Astrocyte (in vitro differentiated cells and primary cell): ENCODE measurements at regions not wholly inside any gene's neighbourhood (a gene's known extent, or its start where the extent isn't known, plus 50 kb on each side); places are given as distances from the start of the nearest gene placed in this dataset.
"Not testable (repeated sequence)": the region's sequence is repeated elsewhere in the genome, so short reads cannot be mapped to it uniquely, and the experiment has no call there.

Source experiments
- DNase-seq: peaks from one replicate; pipeline ENCODE4 v3.0.0-alpha.2; 2010; ENCODE audit warnings: low read depth
- FAIRE-seq: peaks from 2 replicates; lab custom pipeline; 2011; peaks lifted over from hg19 to GRCh38; lab: Jason Lieb, UNC
- H2AFZ ChIP-seq: 2 replicates; pipeline ENCODE4 v1.6.0; 2012; ENCODE audit warnings: low read depth, low read length, inconsistent platforms
- H3K27ac ChIP-seq: 2 replicates; pipeline ENCODE4 v1.5.1; 2011; ENCODE audit warnings: low read depth, low read length, inconsistent platforms
- H3K27me3 ChIP-seq: 2 replicates; pipeline ENCODE4 v1.6.0; 2011; ENCODE audit warnings: low read length, inconsistent platforms; ENCODE audit not compliant: insufficient read depth
- H3K36me3 ChIP-seq: 2 replicates; pipeline ENCODE4 v1.5.1; 2011; ENCODE audit warnings: low read length, inconsistent platforms; ENCODE audit not compliant: insufficient read depth
- H3K4me1 ChIP-seq: 2 replicates; pipeline ENCODE4 v1.5.1; 2011; ENCODE audit warnings: low read length, inconsistent platforms; ENCODE audit not compliant: insufficient read depth
- H3K4me2 ChIP-seq: 2 replicates; pipeline ENCODE4 v1.6.0; 2012; ENCODE audit warnings: low read length, inconsistent platforms
- H3K4me3 ChIP-seq: 2 replicates; pipeline ENCODE4 v1.5.1; 2011; ENCODE audit warnings: low read depth, mild to moderate bottlenecking, low read length, inconsistent platforms; ENCODE audit not compliant: insufficient read depth
- H3K79me2 ChIP-seq: 2 replicates; pipeline ENCODE4 v1.6.0; 2012; ENCODE audit warnings: mild to moderate bottlenecking, low read length, inconsistent platforms; ENCODE audit not compliant: insufficient read depth
- H3K9ac ChIP-seq: 2 replicates; pipeline ENCODE4 v1.6.0; 2012; ENCODE audit warnings: mild to moderate bottlenecking, low read length, inconsistent platforms
- H3K9me3 ChIP-seq: 2 replicates; pipeline ENCODE4 v1.5.1; 2012; ENCODE audit warnings: low read depth, mild to moderate bottlenecking, low read length, inconsistent platforms; ENCODE audit not compliant: insufficient read depth
- H4K20me1 ChIP-seq: 2 replicates; pipeline ENCODE4 v1.6.0; 2012; ENCODE audit warnings: low read length, inconsistent platforms; ENCODE audit not compliant: insufficient read depth
- H3K27ac Mint-ChIP-seq: one replicate; pipeline ENCODE4 v1.8.0; 2021; ENCODE audit warnings: mild to moderate bottlenecking, mixed read lengths; ENCODE audit not compliant: unreplicated experiment
- H3K27me3 Mint-ChIP-seq: one replicate; pipeline ENCODE4 v1.8.0; 2021; ENCODE audit warnings: low read depth, mixed read lengths; ENCODE audit not compliant: unreplicated experiment
- H3K36me3 Mint-ChIP-seq: one replicate; pipeline ENCODE4 v1.8.0; 2021; ENCODE audit warnings: low read depth, mixed read lengths; ENCODE audit not compliant: unreplicated experiment
- H3K4me1 Mint-ChIP-seq: one replicate; pipeline ENCODE4 v1.8.0; 2021; ENCODE audit warnings: low read depth, mixed read lengths; ENCODE audit not compliant: unreplicated experiment
- H3K4me3 Mint-ChIP-seq: one replicate; pipeline ENCODE4 v1.8.0; 2021; ENCODE audit warnings: mild to moderate bottlenecking, moderate library complexity, mixed read lengths; ENCODE audit not compliant: unreplicated experiment
- H3K9me3 Mint-ChIP-seq: one replicate; pipeline ENCODE4 v1.8.0; 2021; ENCODE audit warnings: mild to moderate bottlenecking, mixed read lengths; ENCODE audit not compliant: unreplicated experiment
- CTCF ChIP-seq: IDR thresholded peaks from 2 replicates; pipeline ENCODE4 v1.5.1; 2011; ENCODE audit warnings: low read depth, mild to moderate bottlenecking, inconsistent platforms, low read length, moderate library complexity; ENCODE audit not compliant: insufficient read depth
- EZH2 ChIP-seq: IDR thresholded peaks from 2 replicates; pipeline ENCODE4 v1.6.1; 2012; ENCODE audit warnings: mild to moderate bottlenecking, low read length, inconsistent platforms; ENCODE audit not compliant: insufficient read depth

- no peaks in the 10 kb centered on the region for H3K36me3 ChIP-seq
These were observed 644.4 kb downstream of the TBC1D22A start for GRCh38 chr22:47406896-47407295.

DNA sequence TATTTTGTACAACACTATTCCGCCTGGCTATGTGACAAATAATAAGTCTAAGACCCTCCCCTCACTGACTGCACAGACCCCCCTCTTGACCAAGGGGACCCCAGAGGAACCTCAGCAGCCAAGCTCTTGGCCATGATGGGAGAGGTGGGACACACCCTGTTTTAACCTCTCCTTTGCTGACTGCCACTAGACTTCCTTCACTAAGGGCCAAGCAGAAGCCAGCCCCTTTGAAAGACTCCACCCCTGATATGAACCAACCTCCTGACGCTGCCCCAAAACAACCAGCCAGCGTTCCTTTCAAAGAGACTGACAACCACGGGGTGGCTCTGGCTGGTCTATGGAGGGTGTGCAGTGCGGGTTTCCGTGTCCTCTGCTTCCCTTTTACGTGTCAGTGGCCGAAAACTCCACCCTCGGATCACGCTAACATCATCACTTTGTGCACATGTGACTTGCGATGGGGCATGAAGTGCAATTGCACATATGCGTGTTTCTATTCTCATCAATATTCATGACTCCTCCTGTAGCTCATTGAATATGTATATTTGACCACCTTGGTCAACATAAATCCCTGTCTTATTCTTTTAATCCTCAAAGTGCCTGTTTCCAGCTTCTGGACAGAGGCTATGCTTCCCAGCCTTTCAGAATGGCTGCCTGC is 643.9 kb downstream of the TBC1D22A start:
- Histone ChIP-seq H2AFZ (no peak overlapping the region), H3K9me3 (no peaks in the 10 kb centered on the region), H3K36me3 (no peaks in the 10 kb centered on the region), H3K27ac (no peak overlapping the region), H3K9ac (no peak overlapping the region), H3K4me3 (no peak overlapping the region), H3K4me1 (no peaks in the 10 kb centered on the region), H3K4me2 (no peak overlapping the region), H3K27me3 (no peaks in the 10 kb centered on the region), H3K79me2 (no peaks in the 10 kb centered on the region), H4K20me1 (no peaks in the 10 kb centered on the region)
- H3K27ac Mint-ChIP-seq: no peak overlapping the region
- H3K36me3 Mint-ChIP-seq: peaks cover 2% of the 10 kb centered on the region
- no peak for FAIRE-seq
- TF ChIP-seq CTCF (no peak), EZH2 (no peak)
- H3K4me1 Mint-ChIP-seq: no peaks in the 10 kb centered on the region
- no peak overlapping the region for H3K4me3 Mint-ChIP-seq
- DNase-seq: no peak
- peaks cover 2% of the 10 kb centered on the region for H3K27me3 Mint-ChIP-seq
- H3K9me3 Mint-ChIP-seq: peaks cover 32% of the 10 kb centered on the region

More at GRCh38 chr22:47406896-47407295, 644.4 kb downstream of the TBC1D22A start:
- H2AFZ ChIP-seq: no peak overlapping the region
- Mint-ChIP-seq H3K4me1 (no peaks in the 10 kb centered on the region), H3K27ac (no peak overlapping the region), H3K36me3 (peaks cover 2% of the 10 kb centered on the region), H3K9me3 (peaks cover 31% of the 10 kb centered on the region), H3K27me3 (peaks cover 2% of the 10 kb centered on the region), H3K4me3 (no peak overlapping the region)
- no peak overlapping the region for H3K9ac ChIP-seq
- H4K20me1 ChIP-seq: no peaks in the 10 kb centered on the region
- no peaks in the 10 kb centered on the region for H3K79me2 ChIP-seq
- H3K9me3 ChIP-seq: no peaks in the 10 kb centered on the region
- no peak for FAIRE-seq
- no peaks in the 10 kb centered on the region for H3K4me1 ChIP-seq
- no peak overlapping the region for H3K4me3 ChIP-seq
- no peak for TF ChIP-seq EZH2
- no peak for TF ChIP-seq CTCF
- no peaks in the 10 kb centered on the region for H3K27me3 ChIP-seq
- DNase-seq: no peak
- H3K4me2 ChIP-seq: no peak overlapping the region
- H3K27ac ChIP-seq: no peak overlapping the region

- not testable (repeated sequence) for H2AFZ ChIP-seq, H3K4me2 ChIP-seq, H3K27ac Mint-ChIP-seq, H3K79me2 ChIP-seq, H3K36me3 ChIP-seq, H3K9me3 ChIP-seq, H3K27ac ChIP-seq, H3K4me1 ChIP-seq, H3K9ac ChIP-seq, DNase-seq, H3K27me3 ChIP-seq, H3K36me3 Mint-ChIP-seq, H3K4me3 Mint-ChIP-seq, H3K4me1 Mint-ChIP-seq, H3K4me3 ChIP-seq, H3K27me3 Mint-ChIP-seq, H4K20me1 ChIP-seq, FAIRE-seq
- peaks cover 34% of the 10 kb centered on the region for H3K9me3 Mint-ChIP-seq
These were observed 642.8 kb downstream of the TBC1D22A start for GRCh38 chr22:47405222-47405621.
